Calu3 (cell line): ENCODE measurements at regions not wholly inside any gene's neighbourhood (a gene's known extent, or its start where the extent isn't known, plus 50 kb on each side); places are given as distances from the start of the nearest gene placed in this dataset.

Source experiments
- BruUV-seq: library from RNA; stranded (reverse); fragments of 400-500 nt; replicated peaks from 2 replicates; lab custom pipeline; 2021; lab: Mats Ljungman, UMichigan
- CTCF ChIA-PET: fragments of 300-600 bp; sonication (Branson Sonifier 250); formaldehyde crosslinking; loops from one replicate; lab custom pipeline; 2022; ENCODE audit warnings: antibody characterized with exemption; lab: Charles Lee
- DNase-seq: peaks from one replicate; pipeline ENCODE4 v3.0.0; 2022
- H3K27ac Mint-ChIP-seq: one replicate; pipeline ENCODE4 v1.8.0; 2022; ENCODE audit warnings: mixed read lengths; ENCODE audit not compliant: unreplicated experiment
- H3K27me3 Mint-ChIP-seq: one replicate; pipeline ENCODE4 v1.8.0; 2022; ENCODE audit warnings: mixed read lengths; ENCODE audit not compliant: unreplicated experiment
- H3K36me3 Mint-ChIP-seq: one replicate; pipeline ENCODE4 v1.8.0; 2022; ENCODE audit warnings: mild to moderate bottlenecking, moderate library complexity, mixed read lengths; ENCODE audit not compliant: insufficient read depth, unreplicated experiment
- H3K4me1 Mint-ChIP-seq: one replicate; pipeline ENCODE4 v1.8.0; 2022; ENCODE audit warnings: mild to moderate bottlenecking, low read depth, mixed read lengths; ENCODE audit not compliant: unreplicated experiment
- H3K4me3 Mint-ChIP-seq: one replicate; pipeline ENCODE4 v1.8.0; 2022; ENCODE audit warnings: mild to moderate bottlenecking, low read depth, moderate library complexity, mixed read lengths; ENCODE audit not compliant: unreplicated experiment
- H3K9me3 Mint-ChIP-seq: one replicate; pipeline ENCODE4 v1.8.0; 2022; ENCODE audit warnings: low read depth, mixed read lengths; ENCODE audit not compliant: unreplicated experiment
- CTCF ChIP-seq: fragments of 200-600 bp; IDR thresholded peaks from one replicate; pipeline ENCODE4 v1.8.0; 2022; ENCODE audit warnings: antibody characterized with exemption; ENCODE audit not compliant: unreplicated experiment
- intact Hi-C: fragments of 100-400 bp; cut with micrococcal nuclease; formaldehyde crosslinking; loops from one replicate; pipeline ENCODE4 v1.10.0; 2022; ENCODE audit not compliant: unreplicated experiment

- Mint-ChIP-seq H3K4me3 (no peak overlapping the region), H3K4me1 (peaks cover 11% of the 10 kb centered on the region), H3K27ac (no peak overlapping the region), H3K36me3 (no peaks in the 10 kb centered on the region), H3K9me3 (peaks cover 22% of the 10 kb centered on the region), H3K27me3 (peaks cover 30% of the 10 kb centered on the region)
- BruUV-seq, result no TSS peak
- DNase-seq, result no peak
- TF ChIP-seq CTCF, result no peak
- intact Hi-C loops, result no loop called here
- CTCF ChIA-PET, result no interaction called here
Observed at GRCh38 chr1:232705815-232706575, 76.1 kb upstream of the SIPA1L2 start.

DNA sequence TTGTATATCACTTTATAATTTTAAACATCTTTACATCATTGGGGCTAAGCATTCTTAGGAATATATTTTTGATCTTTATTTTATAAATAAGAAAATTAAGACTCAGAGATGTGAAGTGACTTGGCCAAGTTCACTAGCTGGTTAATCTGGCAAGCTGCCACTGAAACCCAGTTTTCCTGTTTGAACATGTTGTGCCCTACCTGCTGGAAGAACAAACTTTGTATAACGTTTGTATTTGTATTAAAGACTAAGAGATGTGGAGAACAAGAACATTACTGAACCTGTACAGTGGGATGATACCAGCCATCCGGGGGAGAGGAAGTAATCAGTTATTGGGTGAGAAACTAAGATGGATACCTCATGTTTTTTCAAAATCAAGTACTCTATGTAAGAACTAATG is 77.2 kb upstream of the SIPA1L2 start:
- H3K4me3 Mint-ChIP-seq, result no peak overlapping the region
- peaks cover 11% of the 10 kb centered on the region for H3K4me1 Mint-ChIP-seq
- H3K27ac Mint-ChIP-seq, result no peak overlapping the region
- peaks cover 25% of the 10 kb centered on the region for H3K9me3 Mint-ChIP-seq
- no peaks in the 10 kb centered on the region for H3K36me3 Mint-ChIP-seq
- BruUV-seq, result no TSS peak
- no peak for DNase-seq
- H3K27me3 Mint-ChIP-seq, result peaks cover 30% of the 10 kb centered on the region
- CTCF ChIA-PET, result interaction anchor here (0.7 kb wide), 1 partner anchor 20 kb away, joined by 3 read pairs; no protein-coding TSS in a partner anchor
- intact Hi-C loops, result no loop called here
- TF ChIP-seq CTCF, result no peak

DNA sequence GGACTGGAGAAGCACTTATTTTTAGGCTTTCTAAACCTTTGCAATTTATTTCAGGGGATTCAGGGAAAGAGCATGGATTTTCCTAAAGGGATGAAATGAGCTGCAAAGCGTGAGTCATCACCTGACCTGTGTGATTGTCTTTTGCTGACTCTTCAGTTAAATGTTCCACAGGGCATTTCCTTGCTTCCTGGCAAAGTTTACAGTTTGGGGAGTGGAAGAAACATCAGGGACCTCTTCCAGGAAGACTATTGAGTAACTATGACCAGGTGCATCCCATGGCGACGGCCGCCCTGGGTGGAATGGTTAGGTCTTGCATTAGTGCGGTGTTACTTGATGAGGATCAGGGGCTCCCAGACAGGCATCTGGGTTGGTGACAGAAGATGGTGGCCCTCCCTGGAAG is 79.5 kb upstream of the SIPA1L2 start:
- TF ChIP-seq CTCF, result no peak
- H3K4me3 Mint-ChIP-seq, result no peak overlapping the region
- H3K27ac Mint-ChIP-seq, result no peak overlapping the region
- peaks cover 18% of the 10 kb centered on the region for H3K9me3 Mint-ChIP-seq
- BruUV-seq, result no TSS peak
- no peak for DNase-seq
- CTCF ChIA-PET, result interaction anchor here (0.6 kb wide), 1 partner anchor 242 kb away, joined by 4 read pairs; no protein-coding TSS in a partner anchor
- peaks cover 14% of the 10 kb centered on the region for H3K27me3 Mint-ChIP-seq
- H3K36me3 Mint-ChIP-seq, result no peaks in the 10 kb centered on the region
- intact Hi-C loops, result no loop called here
- peaks cover 11% of the 10 kb centered on the region for H3K4me1 Mint-ChIP-seq

DNA sequence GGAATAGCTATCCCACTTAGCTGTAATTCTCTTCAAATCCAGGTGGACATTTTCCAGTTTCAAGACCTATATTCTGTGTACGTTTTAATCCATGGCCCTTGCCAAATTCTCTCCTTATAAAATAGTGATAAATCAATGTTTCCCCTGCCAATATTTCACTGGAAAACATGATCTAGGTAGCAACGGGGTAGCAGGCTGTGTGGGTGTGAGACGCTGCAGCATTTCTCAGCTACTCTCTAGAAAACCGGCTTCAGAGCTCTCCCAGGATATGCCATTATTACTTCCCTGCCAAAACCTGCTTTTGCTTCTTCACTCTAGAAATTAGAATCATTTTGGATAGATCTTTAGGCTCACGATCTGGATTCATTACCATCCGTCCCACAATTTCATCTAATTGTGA is 82.1 kb upstream of the SIPA1L2 start:
- Mint-ChIP-seq H3K36me3 (no peaks in the 10 kb centered on the region), H3K4me1 (no peaks in the 10 kb centered on the region), H3K27ac (no peak overlapping the region), H3K27me3 (peaks cover 2% of the 10 kb centered on the region), H3K9me3 (peaks cover 13% of the 10 kb centered on the region), H3K4me3 (no peak overlapping the region)
- no peak for DNase-seq
- CTCF ChIA-PET, result no interaction called here
- BruUV-seq, result no TSS peak
- intact Hi-C loops, result no loop called here
- TF ChIP-seq CTCF, result no peak
